Peyer's patch (tissue), 4 donors: ENCODE measurements at regions not wholly inside any gene's neighbourhood (a gene's known extent, or its start where the extent isn't known, plus 50 kb on each side); places are given as distances from the start of the nearest gene placed in this dataset.
"Not testable (repeated sequence)": the region's sequence is repeated elsewhere in the genome, so short reads cannot be mapped to it uniquely, and the experiment has no call there.

ENCODE experiments used
- CTCF ChIP-seq, 6 experiments: fragments of 450-650 bp in 4 of 6; fragments of 200-600 bp in 2 of 6; sonication (generic) in 1 of 6; IDR thresholded peaks; one replicate each; pipeline ENCODE4 v1.5.1; 2017 to 2019; ENCODE audit warnings: antibody characterized with exemption in 6 of 6, mild to moderate bottlenecking in 3 of 6, moderate library complexity in 1 of 6
- POLR2A ChIP-seq, 2 donors: fragments of 450-650 bp; IDR thresholded peaks; one replicate each; pipeline ENCODE4 v1.5.1; 2017; ENCODE audit warnings: antibody characterized with exemption in 2 of 2, mild to moderate bottlenecking in 2 of 2, moderate library complexity in 2 of 2

DNA sequence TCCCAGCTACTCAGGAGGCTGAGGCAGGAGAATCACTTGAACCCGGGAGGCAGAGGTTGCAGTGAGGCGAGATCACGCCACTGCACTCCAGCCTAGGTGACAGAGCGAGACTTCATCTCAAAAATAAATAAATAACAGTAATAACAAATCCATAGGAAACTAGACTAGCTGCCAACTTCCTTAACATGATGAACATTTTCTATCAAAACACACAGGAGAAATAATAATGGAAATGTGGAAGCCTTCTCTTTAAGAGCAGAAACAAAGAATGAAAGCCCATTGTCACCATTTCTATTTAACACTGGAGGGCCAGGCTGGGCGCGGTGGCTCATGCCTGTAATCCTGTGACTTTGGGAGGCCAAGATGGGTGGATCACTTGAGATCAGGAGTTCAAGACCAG lies 56.7 kb upstream of the SMURF2 start:
- not testable (repeated sequence) for TF ChIP-seq CTCF, POLR2A (IDR thresholded peaks at IDR 0.05)
